NCI-H2029 treated with DMSO at 0.1 percent for 48 hours (cell line): ENCODE measurements at regions not wholly inside any gene's neighbourhood (a gene's known extent, or its start where the extent isn't known, plus 50 kb on each side); places are given as distances from the start of the nearest gene placed in this dataset.
"Not testable (repeated sequence)": the region's sequence is repeated elsewhere in the genome, so short reads cannot be mapped to it uniquely, and the experiment has no call there.

Experiments used
- DNase-seq: peaks from one replicate; lab custom pipeline; 2025; lab: John Stamatoyannopoulos, UW

DNA sequence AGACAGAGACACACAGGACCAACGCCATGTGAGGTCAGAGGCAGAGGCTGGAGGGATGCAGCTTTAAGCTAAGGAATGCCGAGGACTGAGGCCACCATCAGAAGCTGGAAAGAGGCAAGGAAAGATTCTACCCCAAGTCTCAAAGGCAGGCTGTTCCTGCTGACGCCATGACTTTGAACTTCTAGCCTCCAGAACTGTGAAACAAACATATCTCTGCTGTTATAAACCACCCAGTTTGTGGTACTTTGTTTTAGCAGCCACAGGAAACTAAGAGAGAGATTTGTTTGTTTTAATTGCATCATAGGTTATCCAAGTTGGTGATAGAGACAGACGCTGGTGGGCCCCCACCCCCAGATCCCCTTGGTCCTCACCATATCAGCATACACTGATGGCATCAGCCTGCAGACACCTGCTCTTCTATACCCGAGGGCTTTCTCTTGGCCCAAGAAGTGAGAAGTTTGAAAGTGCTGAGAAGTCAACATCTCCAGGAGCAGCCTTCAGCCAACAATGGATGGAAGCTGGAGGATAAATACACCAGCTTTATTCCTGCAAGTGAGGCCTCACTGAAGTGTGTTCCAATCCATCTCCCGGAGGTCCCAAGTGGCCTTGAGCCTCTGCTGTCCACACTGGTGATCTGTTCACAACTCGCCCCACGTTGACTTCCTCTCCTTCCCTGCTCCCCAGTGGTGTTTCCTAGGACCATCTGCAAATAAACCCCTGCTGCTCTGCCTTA is 154.7 kb downstream of the BTBD3 start:
- DNase-seq, result no peak

DNA sequence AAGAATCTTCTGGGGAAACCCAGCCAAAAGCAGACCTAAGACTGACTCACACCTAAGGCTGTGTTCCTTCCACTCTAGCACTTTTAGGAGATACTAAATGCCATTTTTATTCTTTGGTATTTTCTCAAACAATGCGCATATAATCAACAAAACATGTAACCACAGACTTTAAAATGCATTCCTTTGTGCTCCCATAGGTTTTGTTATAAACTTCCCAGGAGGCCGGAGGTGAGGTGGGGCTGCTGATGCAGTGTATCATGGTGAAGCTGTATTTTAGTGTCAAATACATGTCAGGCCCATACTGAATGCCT is 155.2 kb downstream of the BTBD3 start:
- no peak for DNase-seq

DNA sequence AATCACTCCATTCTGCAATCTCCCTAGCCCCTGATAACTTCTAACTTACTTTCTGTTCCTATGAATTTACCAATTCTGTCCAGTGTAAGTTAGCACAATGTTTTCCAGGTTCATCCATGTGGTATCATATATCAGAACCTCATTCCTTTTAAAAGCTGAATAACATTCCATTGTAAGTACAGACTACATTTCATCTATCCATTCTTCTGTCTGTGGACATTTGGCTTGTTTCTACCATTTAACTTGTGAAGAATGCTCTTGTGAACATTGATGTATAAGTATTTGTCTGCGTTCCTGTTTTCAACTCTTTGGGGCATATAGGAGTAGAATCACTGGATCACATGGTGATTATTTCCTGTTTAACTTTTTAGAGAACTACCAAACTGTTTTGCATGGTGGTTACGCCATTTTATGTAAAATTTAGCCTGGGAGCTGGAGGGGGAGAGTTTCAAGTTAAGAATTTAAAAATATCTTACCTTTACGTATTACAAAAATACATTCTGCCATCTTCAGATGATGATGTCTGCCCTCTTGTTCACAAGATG is 156.5 kb downstream of the BTBD3 start:
- DNase-seq, result no peak

DNA sequence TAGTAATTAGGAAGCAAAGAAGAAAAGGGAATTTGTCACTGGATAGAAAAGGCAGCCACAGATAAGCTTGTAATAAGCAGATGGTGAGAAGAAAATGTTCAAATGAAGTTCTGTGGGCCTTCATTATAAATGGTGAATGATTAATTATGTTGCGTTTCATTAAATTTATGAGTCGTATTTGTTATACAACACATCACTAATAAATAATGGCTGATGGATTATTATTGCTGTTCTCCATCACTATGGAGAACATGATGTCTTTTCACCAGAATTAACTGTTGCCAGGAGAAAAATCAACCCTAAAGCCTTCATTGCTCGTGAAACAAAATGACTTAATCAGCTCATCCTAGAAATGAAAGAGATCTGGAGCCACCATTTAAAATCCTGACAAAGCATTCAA is 158.5 kb downstream of the BTBD3 start:
- DNase-seq, result no peak

DNA sequence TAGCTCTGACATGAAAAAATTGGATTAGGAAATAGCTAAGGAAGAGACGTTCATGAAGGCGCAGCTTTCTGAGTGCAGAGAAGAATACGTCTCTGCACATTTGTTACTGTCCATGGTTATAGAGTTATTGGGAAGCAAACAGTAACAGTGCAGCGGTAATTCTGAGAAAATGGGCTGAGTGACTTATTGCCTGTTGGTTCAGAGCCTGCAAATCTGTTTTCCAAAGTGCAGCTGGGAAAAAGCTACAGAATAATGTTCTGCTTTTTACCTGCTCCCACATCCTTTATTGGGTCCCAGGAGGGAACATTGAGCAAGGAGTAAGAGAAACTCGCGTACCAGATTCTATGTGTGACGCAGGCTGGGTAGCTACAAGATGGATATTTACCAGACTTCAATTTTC is 160.2 kb downstream of the BTBD3 start:
- no peak for DNase-seq

DNA sequence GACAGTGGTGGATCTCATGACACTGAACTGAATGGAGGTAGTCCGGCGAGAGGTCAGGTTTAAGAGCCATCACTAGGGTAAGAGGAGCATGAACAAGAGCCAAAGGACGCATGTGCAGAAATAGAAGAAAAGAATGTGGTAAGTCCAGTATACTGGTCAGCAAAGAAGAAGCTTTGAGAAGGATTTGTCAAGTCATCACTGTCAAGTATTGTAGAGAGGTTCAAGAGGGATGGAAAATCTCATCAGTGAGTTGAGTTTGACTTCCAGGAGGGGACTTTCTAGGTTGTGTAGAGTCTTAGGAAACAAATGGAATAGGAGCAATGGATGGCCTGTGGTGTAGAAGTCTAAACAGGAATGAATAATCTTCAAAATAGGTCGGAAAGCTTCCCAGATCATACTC is 161.8 kb downstream of the BTBD3 start:
- DNase-seq, result no peak

DNA sequence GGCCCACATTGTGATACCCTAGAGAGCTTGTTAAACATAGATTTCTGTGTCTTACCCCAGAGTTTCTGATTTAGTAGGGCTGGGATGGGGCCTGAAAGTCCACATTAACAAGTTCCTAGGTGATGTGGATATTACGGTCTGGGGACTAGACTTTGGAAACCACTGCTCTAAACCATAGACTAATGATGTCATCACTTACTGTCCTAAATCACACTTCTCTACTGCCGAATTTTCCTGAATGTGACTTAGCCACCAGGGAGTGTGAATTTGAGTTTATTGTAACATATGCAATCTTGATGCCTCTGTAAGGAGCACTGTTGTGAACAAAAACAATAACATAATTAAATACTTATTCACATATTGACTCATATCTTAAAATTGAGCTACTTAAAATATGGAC is 165.6 kb downstream of the BTBD3 start:
- no peak for DNase-seq

DNA sequence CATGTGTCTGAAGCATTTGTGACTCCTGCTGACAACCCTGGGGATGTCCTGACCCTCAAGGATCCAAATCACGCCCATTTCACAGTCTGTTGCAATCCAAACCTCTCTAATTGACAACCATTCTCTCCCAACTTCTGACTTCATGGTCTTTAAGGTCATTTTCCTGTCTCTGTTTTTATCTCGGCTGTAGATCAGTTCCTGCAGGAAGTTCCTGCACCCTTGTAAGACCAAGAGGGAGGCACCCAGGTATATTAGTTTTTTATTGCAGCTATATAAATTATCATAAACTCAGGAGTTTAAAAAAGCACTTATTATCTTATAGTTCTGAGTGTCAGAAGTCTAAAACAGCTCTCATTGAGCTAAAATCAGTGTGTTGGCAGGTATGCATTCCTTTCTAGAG is 166.8 kb downstream of the BTBD3 start:
- no peak for DNase-seq

DNA sequence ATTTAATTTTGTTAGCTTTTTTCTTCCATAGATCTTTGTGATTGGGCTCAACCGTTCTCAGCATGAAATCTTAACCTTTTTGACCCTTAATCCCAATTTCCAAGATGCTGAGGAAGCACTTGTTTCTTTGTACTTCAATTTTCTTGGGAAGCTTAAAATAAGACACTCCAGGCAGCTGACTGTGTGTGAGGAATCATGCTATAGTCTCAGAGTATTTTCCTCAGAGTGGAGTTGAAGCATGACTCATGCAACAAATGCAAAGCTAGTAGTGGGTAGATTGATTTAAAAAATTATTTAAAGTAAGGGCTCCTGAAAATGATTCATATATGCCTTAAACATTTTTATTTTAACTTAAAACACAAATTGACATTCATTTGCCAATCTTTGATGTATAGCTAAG is 168.7 kb downstream of the BTBD3 start:
- no peak for DNase-seq

DNA sequence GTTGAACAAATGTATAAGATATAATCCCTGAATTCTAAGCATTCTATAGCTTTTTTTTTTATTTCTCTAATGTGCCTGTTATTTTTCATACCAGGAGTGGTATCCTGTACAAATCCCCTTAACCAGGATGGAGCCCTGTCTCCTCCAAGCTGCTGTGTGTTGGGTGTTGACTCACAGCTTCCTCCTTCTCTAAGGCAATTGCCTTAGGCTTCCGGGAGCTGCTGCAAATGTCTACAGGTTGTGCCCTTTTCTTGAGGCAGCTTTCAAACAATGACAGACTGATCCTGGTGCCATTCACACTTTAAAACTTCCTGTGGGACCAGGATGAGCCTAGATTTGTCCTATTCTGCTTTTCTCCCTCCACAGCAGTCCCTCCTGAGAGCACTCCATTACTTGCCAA is 173.2 kb downstream of the BTBD3 start:
- no peak for DNase-seq

DNA sequence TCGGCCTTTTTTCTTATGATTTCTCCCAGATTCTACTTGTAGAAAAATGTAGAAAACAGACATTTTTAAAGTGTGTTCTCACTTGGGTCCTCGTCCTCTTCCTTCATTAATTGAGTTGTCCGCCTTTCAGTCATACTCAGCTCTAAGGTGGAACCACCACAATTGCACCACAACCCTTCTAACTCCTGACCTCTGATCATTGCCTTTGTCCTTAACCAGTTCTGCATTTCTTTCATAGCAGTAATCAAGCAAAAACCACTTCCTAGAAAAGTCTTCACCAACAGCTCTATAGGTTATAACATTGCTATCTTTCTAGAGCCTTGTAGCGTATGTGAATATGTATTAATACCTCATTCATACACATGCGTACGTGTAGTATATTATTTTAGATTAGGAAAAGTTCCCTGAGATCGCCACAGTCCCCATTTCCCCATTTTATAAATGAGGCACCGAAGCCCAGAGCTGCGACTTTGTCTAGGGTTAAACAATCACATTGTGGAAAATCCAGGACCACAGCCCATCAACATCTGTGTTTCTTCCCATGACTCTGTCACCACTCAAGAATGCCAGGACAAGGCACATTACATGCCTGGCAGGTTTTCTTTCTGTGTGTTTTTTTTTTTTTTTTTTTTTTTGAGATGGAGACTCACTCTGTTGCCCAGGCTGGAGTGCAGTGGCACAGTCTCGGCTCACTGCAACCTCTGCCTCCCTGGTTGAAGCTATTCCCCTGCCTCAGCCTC is 175.5 kb downstream of the BTBD3 start:
- no peak for DNase-seq

DNA sequence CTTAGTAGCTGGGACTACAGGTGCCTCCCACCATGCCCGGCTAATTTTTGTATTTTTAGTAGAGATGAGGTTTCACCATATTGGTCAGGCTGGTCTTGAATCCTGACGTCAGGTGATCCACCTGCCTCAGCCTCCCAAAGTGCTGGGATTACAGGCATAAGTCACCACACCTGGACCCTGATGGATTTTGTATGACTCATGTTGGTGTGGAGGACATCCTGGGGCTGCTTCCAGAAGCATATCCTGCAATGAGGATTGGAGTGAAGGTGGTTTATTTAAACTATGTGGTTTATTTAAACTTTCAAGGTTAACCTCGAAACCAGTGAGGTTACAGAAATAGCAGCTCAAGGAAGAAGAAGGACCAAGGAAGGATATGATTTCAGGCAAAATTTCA is 176.1 kb downstream of the BTBD3 start:
- not testable (repeated sequence) for DNase-seq

DNA sequence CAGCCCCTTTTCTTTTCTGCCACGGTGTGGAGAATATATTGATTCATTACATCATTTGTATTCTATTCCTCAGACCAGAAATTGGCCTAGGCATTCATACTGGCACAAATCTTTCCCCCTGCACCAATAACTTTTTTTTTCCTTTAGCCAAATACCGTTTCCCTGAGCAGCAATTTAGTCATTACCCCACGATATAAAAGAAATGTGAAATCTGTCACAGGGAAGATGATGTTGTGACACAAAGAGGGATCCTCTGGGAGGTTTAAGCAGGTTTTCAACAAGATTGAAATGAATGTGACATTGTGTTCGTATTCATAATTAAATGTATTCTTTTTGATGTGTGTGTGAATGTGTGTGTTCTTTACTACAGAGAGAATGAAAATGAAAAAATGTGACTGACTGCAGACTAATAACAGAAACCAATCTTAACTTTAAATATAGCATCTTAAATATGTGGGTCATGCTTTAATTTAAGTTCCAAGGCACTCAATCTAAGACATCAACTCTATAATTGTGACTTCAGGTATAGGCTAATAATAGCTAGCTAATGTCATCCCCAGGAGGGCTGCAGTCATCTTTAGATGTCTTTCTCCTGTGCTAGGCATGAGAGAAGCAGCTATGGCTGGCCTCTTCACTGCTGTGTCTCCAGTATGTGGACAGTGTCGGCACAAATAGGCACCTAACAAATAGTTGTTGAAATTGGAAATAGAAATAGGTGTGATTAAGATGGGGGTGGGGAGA is 177.7 kb downstream of the BTBD3 start:
- no peak for DNase-seq

DNA sequence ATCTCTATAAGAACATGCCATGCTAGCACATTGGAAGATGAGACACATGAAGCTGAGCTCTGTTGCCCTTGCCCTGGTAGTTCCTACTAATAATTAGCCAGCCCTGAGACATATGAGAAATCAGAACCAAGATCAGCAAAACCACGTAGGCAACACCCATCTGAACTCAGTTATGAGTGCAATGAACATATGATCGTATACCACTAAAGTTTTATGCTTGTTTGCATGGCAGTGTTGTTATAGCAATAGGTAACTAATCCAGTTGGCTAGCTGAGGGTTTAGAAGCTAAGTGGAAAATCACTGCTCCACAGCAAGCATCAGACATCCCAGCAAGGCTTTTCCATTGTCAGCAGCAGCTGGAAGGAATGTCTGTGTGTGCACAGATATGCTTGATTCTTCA is 180.7 kb downstream of the BTBD3 start:
- no peak for DNase-seq

DNA sequence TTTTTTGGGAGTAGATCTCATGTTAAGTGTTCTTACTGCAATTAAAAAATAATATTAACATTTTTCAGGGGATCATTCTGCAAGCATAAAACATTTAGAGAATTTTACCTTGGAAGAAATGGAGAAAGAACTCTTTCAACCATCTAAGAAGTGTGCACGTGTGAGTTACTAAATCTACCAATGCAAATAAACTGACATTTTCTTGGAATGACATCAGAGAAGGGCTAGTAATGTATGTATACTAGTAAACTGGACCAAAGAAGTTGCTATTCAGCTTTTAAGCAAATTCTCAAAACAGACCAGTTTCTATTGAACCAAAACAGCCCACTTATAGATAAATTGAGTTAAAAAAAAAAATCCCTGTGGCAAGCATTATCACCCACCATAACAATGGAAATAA is 191.2 kb downstream of the BTBD3 start:
- no peak for DNase-seq

DNA sequence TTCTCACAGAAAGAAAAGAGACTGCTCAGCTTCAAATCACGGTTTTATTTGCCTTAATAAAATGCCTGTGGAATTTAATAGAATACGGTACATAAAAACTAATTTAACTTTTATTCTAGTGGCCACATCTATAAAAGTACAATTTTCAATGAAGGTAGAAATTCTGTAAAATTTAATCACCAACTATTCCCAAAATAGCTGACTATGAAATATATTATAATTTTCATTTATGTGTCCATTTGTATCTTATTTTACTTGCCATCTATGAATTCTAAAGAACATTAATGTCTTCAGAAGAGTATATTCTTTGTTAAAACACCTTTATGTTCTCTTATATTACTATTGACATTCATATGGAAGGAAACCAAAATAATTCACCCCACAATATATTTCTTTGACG is 192.6 kb downstream of the BTBD3 start:
- no peak for DNase-seq

DNA sequence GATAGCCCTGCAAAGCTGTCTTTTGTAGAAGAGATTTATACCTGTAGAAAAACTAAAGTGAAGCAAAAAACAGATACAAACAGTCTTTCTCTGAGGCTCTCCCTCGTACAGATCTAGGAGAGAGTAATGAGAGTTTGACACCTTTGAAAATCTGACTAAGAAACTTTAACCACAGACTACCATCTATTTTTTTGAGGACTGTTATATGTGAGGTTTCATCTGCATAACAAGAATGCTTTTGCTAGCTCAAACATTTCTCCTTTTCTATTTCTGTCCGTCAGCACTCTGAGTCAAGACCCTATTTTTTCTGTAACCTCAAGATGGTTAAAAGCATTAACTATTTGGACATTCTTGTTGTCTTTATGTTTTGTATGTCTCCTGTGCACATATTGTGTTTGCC is 193.0 kb downstream of the BTBD3 start:
- DNase-seq, result no peak

DNA sequence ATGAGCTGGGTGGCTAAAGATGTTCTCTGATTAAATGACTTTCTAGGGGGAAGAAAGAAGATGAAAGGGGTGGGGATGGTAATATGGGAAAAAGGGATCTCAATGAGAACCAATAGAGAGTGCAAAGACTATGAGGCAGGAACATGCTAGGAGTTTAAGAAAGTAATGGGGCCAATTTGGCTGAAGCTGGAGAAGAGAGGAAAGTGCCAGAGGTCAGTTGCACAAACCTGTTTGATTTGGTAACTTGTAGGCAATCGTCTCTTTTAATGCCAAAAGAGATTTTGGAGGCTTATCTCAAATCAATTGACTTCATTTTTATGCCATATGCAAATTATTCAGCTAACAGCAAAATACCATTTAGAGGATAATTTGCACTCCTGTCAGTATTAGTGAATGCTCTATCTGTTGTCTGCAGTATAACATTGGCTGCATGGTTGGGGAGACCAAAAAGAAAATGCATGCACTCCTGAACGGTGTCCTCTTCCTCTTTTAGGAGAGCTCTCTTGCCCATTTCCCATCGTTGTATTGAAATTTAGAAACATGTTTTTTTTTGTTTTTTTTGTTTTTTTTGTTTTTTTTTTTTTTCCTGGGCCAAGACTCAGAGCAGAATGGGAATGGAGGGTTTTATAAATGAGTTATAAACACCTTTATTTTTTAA is 193.9 kb downstream of the BTBD3 start:
- no peak for DNase-seq

DNA sequence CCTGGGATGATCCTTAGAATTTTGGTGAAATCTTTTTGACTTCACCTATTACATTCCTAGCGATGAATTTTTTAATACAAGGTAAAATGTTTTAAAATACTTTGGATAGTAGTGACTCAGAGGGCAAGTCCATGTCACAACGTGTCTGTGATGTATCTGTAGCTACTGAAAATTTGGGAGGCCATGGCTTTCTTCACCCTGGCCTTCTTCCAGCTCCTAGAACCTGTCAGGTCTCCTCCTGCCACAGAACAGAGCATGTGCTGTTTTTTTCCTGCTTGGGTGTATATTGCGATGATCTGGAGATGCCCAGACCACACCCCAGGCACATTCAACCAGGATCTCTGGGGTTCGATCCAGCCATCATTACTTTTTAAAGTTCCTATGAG is 194.4 kb downstream of the BTBD3 start:
- DNase-seq, result no peak

DNA sequence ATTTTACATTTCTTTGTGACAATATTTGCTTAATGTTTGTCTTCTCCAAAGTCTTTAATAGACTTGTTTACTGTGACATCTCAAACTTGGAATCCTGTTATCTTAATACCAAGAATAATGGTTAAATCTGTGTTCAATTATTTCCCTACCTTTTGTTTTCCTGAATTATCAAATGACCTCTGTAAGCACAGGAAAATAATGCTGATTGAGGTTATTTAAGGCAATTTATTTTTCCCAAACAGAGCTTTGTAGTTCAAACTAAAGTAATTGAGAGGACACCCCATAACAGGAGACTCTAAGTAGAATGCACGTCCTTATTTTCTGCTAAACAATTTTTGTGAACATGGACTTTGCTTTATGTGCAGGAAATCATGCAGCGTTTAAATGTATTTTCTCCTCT is 195.0 kb downstream of the BTBD3 start:
- DNase-seq, result no peak

DNA sequence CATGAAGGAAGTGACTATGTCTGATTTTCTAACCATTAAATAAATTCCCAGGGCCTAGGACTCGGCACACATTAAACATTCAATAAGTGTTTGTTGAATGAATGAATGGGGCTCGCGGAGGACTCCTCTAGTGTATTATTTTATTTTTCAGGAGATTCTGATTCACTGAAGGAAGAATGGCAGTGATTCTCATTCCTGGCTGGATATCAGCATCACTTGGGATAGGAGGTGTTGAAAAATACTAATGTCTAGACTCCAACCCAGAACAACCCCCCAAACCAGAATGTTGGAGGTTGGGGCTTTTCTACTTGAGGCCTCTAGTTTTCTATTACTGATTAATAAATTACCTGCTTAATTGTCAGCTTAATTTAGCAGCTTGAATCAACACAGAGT is 195.4 kb downstream of the BTBD3 start:
- DNase-seq, result no peak
